ENCODE measurements at regions not wholly inside any gene's neighbourhood (a gene's known extent, or its start where the extent isn't known, plus 50 kb on each side); places are given as distances from the start of the nearest gene placed in this dataset.

GRCh38 chr3:156033428-156033827 is 87.0 kb upstream of the KCNAB1 start:
- no peak for TF ChIP-seq MYC (IDR thresholded peaks at IDR 0.05; ENCODE audit: low read depth, low read length)
- no peak for TF ChIP-seq CTCF (IDR thresholded peaks at IDR 0.05; ENCODE audit: low read depth, low read length)
- DNase-seq (ENCODE audit: low read depth): no peak

GRCh38 chr3:156035158-156035557 is 85.2 kb upstream of the KCNAB1 start:
- TF ChIP-seq POLR2A (IDR thresholded peaks at IDR 0.05; ENCODE audit: extremely low read depth, insufficient read length) (no peak), MYC (IDR thresholded peaks at IDR 0.05; ENCODE audit: low read depth, low read length) (no peak), CTCF (IDR thresholded peaks at IDR 0.05; ENCODE audit: low read depth, low read length) (no peak), MAX (IDR thresholded peaks at IDR 0.05; ENCODE audit: low read depth, low read length) (no peak)
- no peak overlapping the region for H3K4me3 ChIP-seq (ENCODE audit: low read depth, low read length)
- DNase-seq (ENCODE audit: low read depth): no peak

More at GRCh38 chr3:156033428-156033827, 87.0 kb upstream of the KCNAB1 start:
- no peak overlapping the region for H3K4me3 ChIP-seq (ENCODE audit: low read depth, low read length)

- no peak overlapping the region for H3K4me3 ChIP-seq (ENCODE audit: low read depth, low read length)
- DNase-seq (ENCODE audit: low read depth): no peak
- TF ChIP-seq MYC (IDR thresholded peaks at IDR 0.05; ENCODE audit: low read depth, low read length): no peak
- no peak for TF ChIP-seq POLR2A (IDR thresholded peaks at IDR 0.05; ENCODE audit: extremely low read depth, insufficient read length)
- no peak for TF ChIP-seq MAX (IDR thresholded peaks at IDR 0.05; ENCODE audit: low read depth, low read length)
- TF ChIP-seq CTCF (IDR thresholded peaks at IDR 0.05; ENCODE audit: low read depth, low read length): no peak
Measured at GRCh38 chr3:156036258-156037053, 83.9 kb upstream of the KCNAB1 start.

GRCh38 chr3:156037356-156037755 is 83.0 kb upstream of the KCNAB1 start:
- no peak overlapping the region for H3K4me3 ChIP-seq (ENCODE audit: low read depth, low read length)
- DNase-seq (ENCODE audit: low read depth): no peak
- TF ChIP-seq MYC (IDR thresholded peaks at IDR 0.05; ENCODE audit: low read depth, low read length) (no peak), MAX (IDR thresholded peaks at IDR 0.05; ENCODE audit: low read depth, low read length) (no peak), CTCF (IDR thresholded peaks at IDR 0.05; ENCODE audit: low read depth, low read length) (no peak), POLR2A (IDR thresholded peaks at IDR 0.05; ENCODE audit: extremely low read depth, insufficient read length) (no peak)

GRCh38 chr3:156038869-156039268 is 81.5 kb upstream of the KCNAB1 start:
- DNase-seq (ENCODE audit: low read depth): no peak
- no peak for TF ChIP-seq MAX (IDR thresholded peaks at IDR 0.05; ENCODE audit: low read depth, low read length)
- no peak for TF ChIP-seq CTCF (IDR thresholded peaks at IDR 0.05; ENCODE audit: low read depth, low read length)
- no peak for TF ChIP-seq POLR2A (IDR thresholded peaks at IDR 0.05; ENCODE audit: extremely low read depth, insufficient read length)
- TF ChIP-seq MYC (IDR thresholded peaks at IDR 0.05; ENCODE audit: low read depth, low read length): no peak
- no peak overlapping the region for H3K4me3 ChIP-seq (ENCODE audit: low read depth, low read length)
